Right ventricle myocardium inferior (tissue), 1 donor: ENCODE measurements at regions not wholly inside any gene's neighbourhood (a gene's known extent, or its start where the extent isn't known, plus 50 kb on each side); places are given as distances from the start of the nearest gene placed in this dataset.
A peak's percentile ranks its signal among the peaks of the same experiment; 100 is the strongest.

Source experiments
- ATAC-seq: fragments of 200-7000 bp; cut with Tn5 transposase; one replicate; pipeline ENCODE4 v1.9.1; 2020; ENCODE audit warnings: mild to moderate bottlenecking, moderate library complexity
- DNase-seq: peaks from one replicate; pipeline ENCODE4 v3.0.0; 2021; ENCODE audit errors: missing footprints
- intact Hi-C: fragments of 100-400 bp; cut with DNase I; formaldehyde crosslinking; loops from one replicate; pipeline ENCODE4 v1.11.0; 2022
- donor health status: DM: no; HTN: yes; CAD: no; lungs with severe emphysema.

- ATAC-seq (no peak), DNase-seq (no peak)
- intact Hi-C loops, result no loop called here
Measured at GRCh38 chr3:184659797-184660301, 52.0 kb downstream of the MAGEF1 start.

DNA sequence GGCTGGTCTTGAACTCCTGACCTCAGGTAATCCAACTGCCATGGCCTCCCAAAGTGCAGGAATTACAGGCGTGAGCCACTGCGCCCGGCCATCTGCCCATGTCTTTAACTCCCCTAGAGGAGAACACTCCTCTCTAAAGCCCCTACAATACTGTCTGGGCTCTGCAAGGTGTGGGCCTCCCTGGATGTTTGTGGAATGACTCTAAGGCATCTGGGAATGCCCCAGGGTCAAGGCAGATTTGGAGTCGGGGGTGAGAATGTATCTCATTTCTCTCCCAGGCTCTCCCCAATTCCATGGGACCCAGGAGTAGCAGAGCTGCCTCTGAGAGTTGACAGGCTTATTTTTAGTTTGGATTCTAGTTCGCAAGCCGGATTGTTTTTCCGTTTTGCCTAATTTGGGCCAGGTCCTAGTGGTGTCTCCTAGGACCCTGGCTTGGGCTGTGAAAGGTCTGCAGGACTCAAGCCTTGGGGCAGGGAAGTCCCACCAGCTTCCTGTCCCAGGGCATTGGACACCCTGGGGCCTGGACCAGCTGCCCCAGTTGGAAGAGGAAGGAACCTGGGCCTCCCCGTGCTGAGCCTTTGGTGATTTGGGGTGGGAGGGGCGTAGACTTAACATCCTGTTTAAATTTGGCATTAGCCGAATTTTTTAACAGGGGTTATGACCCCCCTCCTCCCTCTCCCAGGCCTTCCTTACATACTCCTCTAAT is 53.5 kb downstream of the MAGEF1 start:
- DNase-seq (no peak), ATAC-seq (peak; percentile 59)
- intact Hi-C loops, result no loop called here

GRCh38 chr3:184656829-184657681 is 54.8 kb downstream of the MAGEF1 start:
- ATAC-seq (no peak), DNase-seq (no peak)
- intact Hi-C loops, result no loop called here

- intact Hi-C loops, result no loop called here
- no peak for DNase-seq
Measured at GRCh38 chr3:184656458-184656828, 55.4 kb downstream of the MAGEF1 start.

DNA sequence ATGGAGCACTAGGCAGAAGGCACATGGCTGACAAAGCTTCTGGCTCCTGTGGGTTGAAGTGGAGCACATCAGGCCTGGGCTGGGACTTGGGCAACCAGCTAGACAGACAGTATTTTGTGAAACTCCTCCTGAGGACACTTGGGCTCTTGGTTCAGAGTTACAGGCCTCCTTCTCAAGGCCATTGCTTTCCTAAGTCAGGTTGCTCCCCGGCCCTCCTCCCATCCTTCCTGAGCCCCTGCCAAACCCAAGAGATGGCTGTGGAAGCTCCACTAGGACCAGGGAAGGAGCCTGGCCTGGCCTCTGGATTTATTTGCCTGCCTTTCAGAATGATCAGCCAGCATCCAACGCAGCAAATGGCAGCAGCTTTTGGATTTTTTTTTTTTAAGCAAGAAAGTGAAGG is 56.3 kb downstream of the MAGEF1 start:
- no peak for ATAC-seq
- DNase-seq, result no peak
- intact Hi-C loops, result no loop called here

More at GRCh38 chr3:184656458-184656828, 55.4 kb downstream of the MAGEF1 start:
- no peak for ATAC-seq

GRCh38 chr3:184654375-184654774 is 57.5 kb downstream of the MAGEF1 start:
- ATAC-seq (no peak), DNase-seq (no peak)
- intact Hi-C loops, result no loop called here

- no peak for DNase-seq
- intact Hi-C loops, result no loop called here
Measured at GRCh38 chr3:184652465-184652864, 59.4 kb downstream of the MAGEF1 start.

GRCh38 chr3:184651904-184652303 is 60.0 kb downstream of the MAGEF1 start:
- no peak for DNase-seq
- intact Hi-C loops, result no loop called here
- no peak for ATAC-seq

More at GRCh38 chr3:184652465-184652864, 59.4 kb downstream of the MAGEF1 start:
- ATAC-seq, result peak; percentile 8

DNA sequence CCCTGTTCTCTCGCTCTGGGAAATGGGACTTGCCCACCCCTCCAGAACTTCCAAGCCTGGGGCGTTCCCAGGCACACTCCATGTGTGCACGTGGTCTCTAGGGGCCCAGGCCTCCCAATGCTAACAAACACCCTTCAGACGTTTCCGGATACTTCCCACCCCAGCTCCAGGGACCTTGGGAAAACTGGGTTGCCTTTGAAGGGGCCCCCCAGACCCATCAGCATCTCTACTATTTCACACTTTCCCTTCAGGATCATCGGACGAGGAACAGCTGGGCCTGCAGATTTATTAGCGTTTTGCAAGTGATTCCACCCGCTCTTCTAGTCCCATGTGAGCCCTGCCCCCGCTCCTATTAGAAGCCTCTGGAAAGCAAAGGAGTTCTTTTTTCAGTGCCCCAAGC is 63.2 kb downstream of the MAGEF1 start:
- no peak for DNase-seq
- intact Hi-C loops, result no loop called here
- peak; percentile 24 for ATAC-seq

DNA sequence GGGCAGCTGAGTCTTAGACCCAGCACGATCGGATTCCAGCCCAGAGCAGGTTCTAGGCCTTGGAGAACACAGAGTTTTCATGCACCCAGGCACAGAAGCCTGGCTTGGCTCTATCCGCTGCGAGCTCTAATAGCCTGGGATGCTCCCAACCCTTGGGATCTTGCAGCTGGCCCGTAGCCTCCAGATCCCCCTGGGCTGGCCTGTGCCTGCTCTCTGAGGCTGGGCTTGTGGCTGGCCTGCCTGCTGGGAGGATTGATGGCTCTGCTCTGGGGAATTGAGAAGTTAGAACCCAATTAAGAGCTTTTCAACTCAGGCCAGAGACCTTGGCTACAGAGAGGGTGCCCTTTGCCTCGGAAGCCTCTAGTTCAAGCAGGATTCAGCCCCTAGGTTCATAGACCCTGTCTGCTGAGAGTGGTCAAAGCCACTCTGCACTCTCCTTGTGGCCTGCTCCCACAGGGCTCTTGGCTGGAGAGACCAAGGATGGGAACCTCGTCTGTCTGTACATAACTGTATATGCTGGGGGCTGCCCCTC is 64.4 kb downstream of the MAGEF1 start:
- intact Hi-C loops, result no loop called here
- DNase-seq (no peak), ATAC-seq (peak; percentile 34)

GRCh38 chr3:184645336-184645735 is 66.5 kb downstream of the MAGEF1 start:
- intact Hi-C loops, result no loop called here
- DNase-seq (no peak), ATAC-seq (no peak)

DNA sequence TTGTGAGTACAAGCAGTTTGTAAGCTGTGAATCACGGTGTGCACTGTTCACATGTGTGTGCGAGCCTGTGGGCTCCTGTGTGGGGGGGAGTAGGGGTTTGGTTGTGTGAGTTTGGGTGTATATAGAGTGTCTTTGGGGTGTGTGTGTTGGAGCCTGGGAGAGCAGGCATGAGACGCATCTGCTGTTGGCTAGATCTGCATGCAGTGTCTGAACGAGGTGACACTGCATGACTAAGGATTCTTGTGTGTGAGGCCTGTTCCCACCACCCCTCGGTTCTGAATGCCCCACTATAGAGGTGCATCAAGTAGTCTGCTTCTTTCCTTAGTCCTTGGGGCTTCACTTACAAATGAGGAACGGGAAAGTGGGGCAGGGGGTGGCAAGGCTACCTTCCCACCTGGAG is 68.4 kb downstream of the MAGEF1 start:
- DNase-seq (no peak), ATAC-seq (no peak)
- intact Hi-C loops, result no loop called here

GRCh38 chr3:184642631-184643285 is 69.1 kb downstream of the MAGEF1 start:
- no peak for ATAC-seq
- DNase-seq, result no peak
- intact Hi-C loops, result no loop called here

GRCh38 chr3:184641430-184641829 is 70.4 kb downstream of the MAGEF1 start:
- DNase-seq, result no peak
- intact Hi-C loops, result no loop called here
- no peak for ATAC-seq

DNA sequence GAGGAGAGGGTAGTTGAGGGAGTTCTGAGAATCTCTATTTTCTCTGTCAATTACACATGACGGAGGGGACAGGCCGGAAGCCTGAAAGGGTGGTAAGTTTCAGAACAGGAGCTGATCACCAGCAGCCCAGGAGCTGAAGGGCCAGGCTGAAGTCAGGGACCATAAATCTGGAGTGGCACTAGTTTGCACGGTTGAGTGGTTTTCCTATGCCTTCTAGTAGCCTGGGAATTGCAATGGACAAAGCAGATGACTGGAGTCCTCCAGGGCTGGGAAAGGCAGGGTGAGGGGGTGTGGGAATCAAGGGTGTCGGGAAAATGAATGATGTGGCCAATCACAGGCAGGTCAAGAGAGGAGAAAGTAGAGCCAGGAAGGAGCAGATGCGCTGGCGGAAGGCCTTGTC is 72.5 kb downstream of the MAGEF1 start:
- intact Hi-C loops, result no loop called here
- ATAC-seq (no peak), DNase-seq (no peak)

- intact Hi-C loops, result no loop called here
- DNase-seq (no peak), ATAC-seq (no peak)
Measured at GRCh38 chr3:184637705-184638104, 74.2 kb downstream of the MAGEF1 start.

- DNase-seq (no peak), ATAC-seq (no peak)
- intact Hi-C loops, result no loop called here
Measured at GRCh38 chr3:184636741-184637316, 75.0 kb downstream of the MAGEF1 start.

- DNase-seq (no peak), ATAC-seq (no peak)
- intact Hi-C loops, result no loop called here
Measured at GRCh38 chr3:184635774-184636173, 74.2 kb downstream of the EPHB3 start.

DNA sequence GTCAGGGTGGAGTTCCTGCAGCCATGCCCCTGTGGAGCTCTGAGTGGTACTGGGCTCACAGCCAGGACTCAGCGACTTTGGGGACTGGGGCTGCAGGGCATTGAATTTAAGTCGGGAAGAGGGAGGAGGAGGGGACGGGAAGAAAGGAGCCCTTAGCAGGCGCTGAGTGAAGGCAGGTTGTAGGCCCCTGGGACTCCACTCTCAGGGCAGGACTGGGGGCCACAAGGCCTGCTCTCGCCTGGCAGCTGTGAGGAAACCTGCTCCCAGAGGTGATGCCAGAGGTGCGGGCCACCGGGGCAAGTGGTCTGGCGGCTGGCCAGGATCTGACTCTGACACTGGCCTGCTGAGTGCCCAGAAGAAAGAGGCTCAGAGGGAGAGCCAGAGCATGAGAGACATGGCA is 73.5 kb downstream of the EPHB3 start:
- peak; percentile 40 for ATAC-seq
- intact Hi-C loops, result no loop called here
- DNase-seq, result no peak
